ENCODE measurements at regions not wholly inside any gene's neighbourhood (a gene's known extent, or its start where the extent isn't known, plus 50 kb on each side); places are given as distances from the start of the nearest gene placed in this dataset.
"Not testable (repeated sequence)": the region's sequence is repeated elsewhere in the genome, so short reads cannot be mapped to it uniquely, and the experiment has no call there.

- no peak for DNase-seq
Measured at GRCh38 chr10:25811052-25811685, 122.9 kb upstream of the MYO3A start.

GRCh38 chr10:25813511-25813910 lies 120.5 kb upstream of the MYO3A start:
- no peak for DNase-seq

- DNase-seq: no peak
Measured at GRCh38 chr10:25815236-25815635, 118.8 kb upstream of the MYO3A start.

- no peak for DNase-seq
Measured at GRCh38 chr10:25815999-25816768, 117.8 kb upstream of the MYO3A start.

- DNase-seq: no peak
Measured at GRCh38 chr10:25817200-25817599, 116.8 kb upstream of the MYO3A start.

- no peak for DNase-seq
Measured at GRCh38 chr10:25818751-25819150, 115.3 kb upstream of the MYO3A start.

- DNase-seq: peak; percentile 9 to 37
Measured at GRCh38 chr10:25820472-25820871, 113.6 kb upstream of the MYO3A start.

- DNase-seq: peak; percentile 68
Measured at GRCh38 chr10:25820874-25821273, 113.2 kb upstream of the MYO3A start.

GRCh38 chr10:25824050-25824449 lies 110.0 kb upstream of the MYO3A start:
- DNase-seq: no peak

- DNase-seq: no peak
Measured at GRCh38 chr10:25828475-25828874, 105.6 kb upstream of the MYO3A start.

GRCh38 chr10:25831080-25831479 lies 102.9 kb upstream of the MYO3A start:
- no peak for DNase-seq

GRCh38 chr10:25839683-25840082 lies 94.3 kb upstream of the MYO3A start:
- DNase-seq: no peak

- DNase-seq: not testable (repeated sequence)
Measured at GRCh38 chr10:25840875-25841274, 93.2 kb upstream of the MYO3A start.

GRCh38 chr10:25842146-25842545 lies 91.9 kb upstream of the MYO3A start:
- no peak for DNase-seq

- DNase-seq: no peak
Measured at GRCh38 chr10:25843551-25844170, 90.4 kb upstream of the MYO3A start.

- not testable (repeated sequence) for DNase-seq
Measured at GRCh38 chr10:25844716-25845115, 89.3 kb upstream of the MYO3A start.

GRCh38 chr10:25849268-25849667 lies 84.8 kb upstream of the MYO3A start:
- no peak for DNase-seq

GRCh38 chr10:25849988-25850387 lies 84.0 kb upstream of the MYO3A start:
- no peak for DNase-seq

- no peak for DNase-seq
Measured at GRCh38 chr10:25851548-25851947, 82.5 kb upstream of the MYO3A start.

GRCh38 chr10:25852364-25852941 lies 81.6 kb upstream of the MYO3A start:
- no peak for DNase-seq

- no peak for DNase-seq
Measured at GRCh38 chr10:25858076-25858475, 76.0 kb upstream of the MYO3A start.

- no peak for DNase-seq
Measured at GRCh38 chr10:25865267-25865666, 68.8 kb upstream of the MYO3A start.

GRCh38 chr10:25867321-25867720 lies 66.7 kb upstream of the MYO3A start:
- no peak for DNase-seq

- no peak for DNase-seq
Measured at GRCh38 chr10:25869067-25869591, 64.9 kb upstream of the MYO3A start.

All from inflammatory macrophage treated with lipopolysaccharide for 1 hour (primary cell).